Natural killer cell (primary cell): ENCODE measurements at regions not wholly inside any gene's neighbourhood (a gene's known extent, or its start where the extent isn't known, plus 50 kb on each side); places are given as distances from the start of the nearest gene placed in this dataset.

Source experiments
- ATAC-seq, 3 donors: fragments of 150-1000 bp in 2 of 3; fragments of 200-7000 bp in 1 of 3; cut with Tn5 transposase; 1 replicate in 1 of 3; 2 replicates in 2 of 3; pipeline ENCODE4 v1.10.0; 2021; ENCODE audit warnings: mild to moderate bottlenecking in 2 of 3, moderate library complexity in 2 of 3
- DNase-seq, 2 donors: peaks; one replicate each; pipeline versions ENCODE4 v3.0.0 to v3.0.0-alpha.2; 2013 to 2021; ENCODE audit warnings: mixed read lengths in 1 of 2
- H3K27ac ChIP-seq: one replicate; pipeline ENCODE4 v1.5.1; 2013; ENCODE audit warnings: mild to moderate bottlenecking, low read length
- H3K27me3 ChIP-seq: one replicate; pipeline ENCODE4 v1.6.1; 2013; ENCODE audit warnings: low read length; ENCODE audit not compliant: control insufficient read depth, insufficient read depth
- H3K36me3 ChIP-seq: one replicate; pipeline ENCODE4 v1.6.1; 2013; ENCODE audit warnings: low read length; ENCODE audit not compliant: control insufficient read depth, insufficient read depth
- H3K4me1 ChIP-seq: one replicate; pipeline ENCODE4 v1.6.1; 2013; ENCODE audit warnings: low read length; ENCODE audit not compliant: control insufficient read depth, insufficient read depth
- H3K4me3 ChIP-seq: one replicate; pipeline ENCODE4 v1.5.1; 2013; ENCODE audit warnings: low read length
- H3K9me3 ChIP-seq: one replicate; pipeline ENCODE4 v1.6.1; 2013; ENCODE audit warnings: low read length; ENCODE audit not compliant: control insufficient read depth, insufficient read depth
- H3K27ac Mint-ChIP-seq, 2 donors: one replicate each; pipeline ENCODE4 v1.8.0; 2022; ENCODE audit warnings: mild to moderate bottlenecking in 2 of 2, mixed read lengths in 2 of 2, moderate library complexity in 1 of 2
- H3K27me3 Mint-ChIP-seq, 2 donors: one replicate each; pipeline ENCODE4 v1.8.0; 2022; ENCODE audit warnings: low read depth in 2 of 2, mixed read lengths in 2 of 2
- H3K36me3 Mint-ChIP-seq: one replicate; pipeline ENCODE4 v1.8.0; 2022; ENCODE audit warnings: mixed read lengths
- H3K4me1 Mint-ChIP-seq, 2 donors: one replicate each; pipeline ENCODE4 v1.8.0; 2022; ENCODE audit warnings: mixed read lengths in 2 of 2
- H3K4me3 Mint-ChIP-seq: one replicate; pipeline ENCODE4 v1.8.0; 2022; ENCODE audit warnings: mild to moderate bottlenecking, moderate library complexity, mixed read lengths
- H3K9me3 Mint-ChIP-seq, 2 donors: one replicate each; pipeline ENCODE4 v1.8.0; 2022; ENCODE audit warnings: mixed read lengths in 2 of 2
- CTCF ChIP-seq: fragments of 200-600 bp; IDR thresholded peaks from one replicate; pipeline ENCODE4 v1.8.0; 2022; ENCODE audit warnings: antibody characterized with exemption
- WGBS: methylation state at CpG from one replicate; pipeline ENCODE4 v1.1.7; 2013; ENCODE audit warnings: missing lambda C conversion rate; ENCODE audit not compliant: insufficient coverage; 5-methylcytosine and 5-hydroxymethylcytosine counted together
- intact Hi-C: fragments of 100-400 bp; cut with micrococcal nuclease; formaldehyde crosslinking; loops from one replicate; pipeline ENCODE4 v1.14.2; 2022

DNA sequence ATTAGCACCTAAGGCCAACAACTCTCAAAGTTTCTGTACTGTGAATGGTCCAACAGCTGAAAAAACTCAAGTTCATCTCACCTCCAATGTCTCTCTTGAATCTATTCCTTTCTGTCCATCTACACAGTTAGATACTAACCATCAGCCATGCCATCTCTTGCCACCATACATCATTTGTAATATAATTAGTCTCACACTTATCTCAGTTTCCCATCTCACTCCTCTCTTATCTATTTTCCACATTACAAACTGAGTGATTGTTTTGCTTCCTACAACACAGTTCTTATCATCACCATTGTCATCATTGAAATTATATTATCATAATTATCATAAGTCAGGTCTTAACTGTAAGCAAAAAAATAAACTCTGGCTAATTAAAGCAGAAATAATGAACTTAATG lies 393.9 kb downstream of the PRELID2 start:
- Mint-ChIP-seq H3K27ac (no peak overlapping the region), H3K27me3 (no peaks in the 10 kb centered on the region), H3K4me3 (no peak overlapping the region), H3K4me1 (no peaks in the 10 kb centered on the region), H3K36me3 (no peaks in the 10 kb centered on the region), H3K9me3 (peaks cover 18 to 19% of the 10 kb centered on the region in 2 donors)
- no peak for DNase-seq
- intact Hi-C loops: no loop called here
- TF ChIP-seq CTCF: no peak
- no peaks in the 10 kb centered on the region for H3K27me3 ChIP-seq
- H3K27ac ChIP-seq: no peak overlapping the region
- no peak overlapping the region for H3K4me3 ChIP-seq
- H3K4me1 ChIP-seq: no peaks in the 10 kb centered on the region
- ATAC-seq: no peak
- no peaks in the 10 kb centered on the region for H3K36me3 ChIP-seq
- H3K9me3 ChIP-seq: no peaks in the 10 kb centered on the region

- Mint-ChIP-seq H3K27ac (no peak overlapping the region), H3K4me3 (no peak overlapping the region), H3K36me3 (no peaks in the 10 kb centered on the region), H3K4me1 (no peaks in the 10 kb centered on the region), H3K9me3 (peaks cover 18 to 19% of the 10 kb centered on the region in 2 donors), H3K27me3 (no peaks in the 10 kb centered on the region)
- no peaks in the 10 kb centered on the region for H3K27me3 ChIP-seq
- no peak overlapping the region for H3K4me3 ChIP-seq
- H3K9me3 ChIP-seq: no peaks in the 10 kb centered on the region
- 68% methylated on average over 3 of the region's 3 CpGs for WGBS
- no peaks in the 10 kb centered on the region for H3K36me3 ChIP-seq
- DNase-seq (no peak), ATAC-seq (no peak)
- TF ChIP-seq CTCF: no peak
- H3K4me1 ChIP-seq: no peaks in the 10 kb centered on the region
- H3K27ac ChIP-seq: no peak overlapping the region
- intact Hi-C loops: no loop called here
These were observed 397.5 kb downstream of the PRELID2 start for GRCh38 chr5:145437627-145438026.

DNA sequence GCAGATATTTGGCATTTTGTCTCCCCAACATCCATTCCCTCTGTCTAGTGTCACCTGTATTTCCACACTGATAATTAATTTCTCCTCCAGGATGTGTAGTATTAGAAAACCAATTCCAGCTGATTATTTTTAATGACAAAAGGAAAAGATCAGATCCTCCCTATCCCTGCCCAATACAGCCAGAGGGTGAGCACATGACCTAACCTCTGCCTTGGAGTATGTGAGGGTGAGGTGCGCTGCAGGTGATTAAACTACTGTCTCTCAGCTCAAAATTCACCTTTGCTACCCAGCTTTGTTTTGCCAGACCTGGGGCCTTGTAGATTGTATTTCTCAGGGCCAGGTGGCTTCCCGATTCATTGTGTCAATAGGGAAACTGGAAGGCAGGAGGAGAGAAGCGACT lies 402.1 kb downstream of the PRELID2 start:
- DNase-seq: no peak
- WGBS: 96% methylated on average over 2 of the region's 3 CpGs
- Mint-ChIP-seq H3K9me3 (peaks cover 16 to 21% of the 10 kb centered on the region in 2 donors), H3K27ac (no peak overlapping the region), H3K4me3 (no peak overlapping the region), H3K4me1 (no peaks in the 10 kb centered on the region), H3K36me3 (no peaks in the 10 kb centered on the region), H3K27me3 (no peaks in the 10 kb centered on the region)
- TF ChIP-seq CTCF: no peak
- H3K4me1 ChIP-seq: no peaks in the 10 kb centered on the region
- intact Hi-C loops: no loop called here
- ATAC-seq: no peak
- H3K4me3 ChIP-seq: no peak overlapping the region
- H3K27ac ChIP-seq: no peak overlapping the region
- peaks cover 4% of the 10 kb centered on the region for H3K9me3 ChIP-seq
- no peaks in the 10 kb centered on the region for H3K27me3 ChIP-seq
- no peaks in the 10 kb centered on the region for H3K36me3 ChIP-seq

- H3K27me3 Mint-ChIP-seq: no peaks in the 10 kb centered on the region
- Histone ChIP-seq H3K4me3 (no peak overlapping the region), H3K9me3 (peaks cover 4% of the 10 kb centered on the region), H3K27me3 (no peaks in the 10 kb centered on the region), H3K4me1 (no peaks in the 10 kb centered on the region), H3K27ac (no peak overlapping the region), H3K36me3 (no peaks in the 10 kb centered on the region)
- ATAC-seq (no peak), DNase-seq (no peak)
- WGBS: 48% methylated on average over 3 of the region's 3 CpGs
- H3K4me3 Mint-ChIP-seq: no peak overlapping the region
- peaks cover 19 to 28% of the 10 kb centered on the region in 2 donors for H3K9me3 Mint-ChIP-seq
- intact Hi-C loops: no loop called here
- no peak overlapping the region for H3K27ac Mint-ChIP-seq
- H3K36me3 Mint-ChIP-seq: peaks cover 14% of the 10 kb centered on the region
- H3K4me1 Mint-ChIP-seq: no peaks in the 10 kb centered on the region
- no peak for TF ChIP-seq CTCF
These were observed 406.0 kb downstream of the PRELID2 start for GRCh38 chr5:145429170-145429569.
